Activated naive CD4-positive, alpha-beta T cell treated with anti-CD3 and anti-CD28 coated beads, Interleukin-2, amount 50 U/mL, for 24 hours (primary cell): ENCODE measurements at regions not wholly inside any gene's neighbourhood (a gene's known extent, or its start where the extent isn't known, plus 50 kb on each side); places are given as distances from the start of the nearest gene placed in this dataset.
"Not testable (repeated sequence)": the region's sequence is repeated elsewhere in the genome, so short reads cannot be mapped to it uniquely, and the experiment has no call there.

Experiments
- H3K27ac Mint-ChIP-seq: one replicate; pipeline ENCODE4 v1.8.0; 2021; ENCODE audit warnings: mild to moderate bottlenecking, mixed read lengths
- H3K27me3 Mint-ChIP-seq: one replicate; pipeline ENCODE4 v1.8.0; 2021; ENCODE audit warnings: mixed read lengths
- H3K36me3 Mint-ChIP-seq: one replicate; pipeline ENCODE4 v1.8.0; 2021; ENCODE audit warnings: mixed read lengths
- H3K4me1 Mint-ChIP-seq: one replicate; pipeline ENCODE4 v1.8.0; 2021; ENCODE audit warnings: mixed read lengths
- H3K4me3 Mint-ChIP-seq: one replicate; pipeline ENCODE4 v1.8.0; 2021; ENCODE audit warnings: mild to moderate bottlenecking, mixed read lengths
- H3K9me3 Mint-ChIP-seq: one replicate; pipeline ENCODE4 v1.8.0; 2021; ENCODE audit warnings: mixed read lengths

GRCh38 chr9:39604089-39604488 lies 248.6 kb downstream of the SPATA31A1 start:
- not testable (repeated sequence) for H3K27me3 Mint-ChIP-seq, H3K4me1 Mint-ChIP-seq, H3K9me3 Mint-ChIP-seq, H3K4me3 Mint-ChIP-seq, H3K27ac Mint-ChIP-seq, H3K36me3 Mint-ChIP-seq

GRCh38 chr9:39611449-39612231 lies 256.2 kb downstream of the SPATA31A1 start:
- H3K27ac Mint-ChIP-seq, H3K9me3 Mint-ChIP-seq, H3K4me3 Mint-ChIP-seq, H3K4me1 Mint-ChIP-seq, H3K36me3 Mint-ChIP-seq, H3K27me3 Mint-ChIP-seq: not testable (repeated sequence)

GRCh38 chr9:39616480-39616879 lies 261.0 kb downstream of the SPATA31A1 start:
- not testable (repeated sequence) for H3K4me1 Mint-ChIP-seq, H3K9me3 Mint-ChIP-seq, H3K27me3 Mint-ChIP-seq, H3K36me3 Mint-ChIP-seq, H3K4me3 Mint-ChIP-seq, H3K27ac Mint-ChIP-seq

GRCh38 chr9:39624048-39624447 lies 268.6 kb downstream of the SPATA31A1 start:
- H3K4me3 Mint-ChIP-seq, H3K4me1 Mint-ChIP-seq, H3K27me3 Mint-ChIP-seq, H3K27ac Mint-ChIP-seq, H3K36me3 Mint-ChIP-seq, H3K9me3 Mint-ChIP-seq: not testable (repeated sequence)

GRCh38 chr9:39632071-39632470 lies 276.6 kb downstream of the SPATA31A1 start:
- not testable (repeated sequence) for H3K4me1 Mint-ChIP-seq, H3K9me3 Mint-ChIP-seq, H3K27me3 Mint-ChIP-seq, H3K27ac Mint-ChIP-seq, H3K36me3 Mint-ChIP-seq, H3K4me3 Mint-ChIP-seq

DNA sequence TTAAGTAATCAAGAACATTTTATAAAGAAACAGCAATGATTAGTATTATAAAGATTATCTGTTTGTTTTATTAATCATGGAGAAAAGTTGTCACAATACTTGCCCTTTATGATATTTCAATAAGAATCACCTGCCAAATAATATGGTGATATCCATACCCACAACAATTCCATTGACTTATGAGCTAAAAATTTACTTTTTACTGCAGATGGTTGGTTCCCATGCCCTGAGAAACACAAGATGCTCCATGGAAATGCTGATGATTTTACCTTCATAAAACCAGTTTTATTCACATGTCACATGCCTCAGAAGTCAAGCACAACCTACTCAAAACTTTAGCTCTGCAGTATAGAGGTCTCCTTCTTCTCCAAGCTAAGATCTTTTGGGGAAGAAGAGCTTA lies 293.6 kb downstream of the SPATA31A1 start:
- H3K36me3 Mint-ChIP-seq, H3K4me1 Mint-ChIP-seq, H3K27ac Mint-ChIP-seq, H3K9me3 Mint-ChIP-seq, H3K27me3 Mint-ChIP-seq, H3K4me3 Mint-ChIP-seq: not testable (repeated sequence)

GRCh38 chr9:39656960-39657603 lies 301.6 kb downstream of the SPATA31A1 start:
- H3K27ac Mint-ChIP-seq, H3K27me3 Mint-ChIP-seq, H3K4me1 Mint-ChIP-seq, H3K4me3 Mint-ChIP-seq, H3K9me3 Mint-ChIP-seq, H3K36me3 Mint-ChIP-seq: not testable (repeated sequence)

DNA sequence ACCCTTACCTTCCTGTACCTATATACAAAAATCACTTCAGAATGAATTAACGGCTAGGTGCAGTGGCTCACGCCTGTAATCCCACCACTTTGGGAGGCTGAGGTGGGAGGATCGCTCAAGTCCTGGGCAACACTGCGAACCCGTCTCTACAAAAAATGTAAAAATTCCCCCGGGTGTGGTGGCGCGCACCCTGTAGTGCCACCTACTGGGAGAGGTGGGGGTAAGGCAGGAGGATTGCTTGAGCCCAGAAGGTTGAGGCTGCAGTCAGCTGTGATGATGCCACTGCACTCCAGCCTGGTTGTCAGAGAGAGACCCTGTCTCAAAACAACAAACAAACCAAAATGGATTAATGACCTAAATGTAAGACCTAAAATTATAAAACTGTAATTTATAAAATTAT lies 307.6 kb downstream of the SPATA31A1 start:
- H3K36me3 Mint-ChIP-seq, H3K27me3 Mint-ChIP-seq, H3K4me3 Mint-ChIP-seq, H3K9me3 Mint-ChIP-seq, H3K4me1 Mint-ChIP-seq, H3K27ac Mint-ChIP-seq: not testable (repeated sequence)

- not testable (repeated sequence) for H3K4me1 Mint-ChIP-seq, H3K36me3 Mint-ChIP-seq, H3K9me3 Mint-ChIP-seq, H3K4me3 Mint-ChIP-seq, H3K27me3 Mint-ChIP-seq, H3K27ac Mint-ChIP-seq
Measured at GRCh38 chr9:39663713-39664112, 308.2 kb downstream of the SPATA31A1 start.

- not testable (repeated sequence) for H3K27ac Mint-ChIP-seq, H3K4me1 Mint-ChIP-seq, H3K36me3 Mint-ChIP-seq, H3K9me3 Mint-ChIP-seq, H3K4me3 Mint-ChIP-seq, H3K27me3 Mint-ChIP-seq
Measured at GRCh38 chr9:39665020-39665419, 309.6 kb downstream of the SPATA31A1 start.

DNA sequence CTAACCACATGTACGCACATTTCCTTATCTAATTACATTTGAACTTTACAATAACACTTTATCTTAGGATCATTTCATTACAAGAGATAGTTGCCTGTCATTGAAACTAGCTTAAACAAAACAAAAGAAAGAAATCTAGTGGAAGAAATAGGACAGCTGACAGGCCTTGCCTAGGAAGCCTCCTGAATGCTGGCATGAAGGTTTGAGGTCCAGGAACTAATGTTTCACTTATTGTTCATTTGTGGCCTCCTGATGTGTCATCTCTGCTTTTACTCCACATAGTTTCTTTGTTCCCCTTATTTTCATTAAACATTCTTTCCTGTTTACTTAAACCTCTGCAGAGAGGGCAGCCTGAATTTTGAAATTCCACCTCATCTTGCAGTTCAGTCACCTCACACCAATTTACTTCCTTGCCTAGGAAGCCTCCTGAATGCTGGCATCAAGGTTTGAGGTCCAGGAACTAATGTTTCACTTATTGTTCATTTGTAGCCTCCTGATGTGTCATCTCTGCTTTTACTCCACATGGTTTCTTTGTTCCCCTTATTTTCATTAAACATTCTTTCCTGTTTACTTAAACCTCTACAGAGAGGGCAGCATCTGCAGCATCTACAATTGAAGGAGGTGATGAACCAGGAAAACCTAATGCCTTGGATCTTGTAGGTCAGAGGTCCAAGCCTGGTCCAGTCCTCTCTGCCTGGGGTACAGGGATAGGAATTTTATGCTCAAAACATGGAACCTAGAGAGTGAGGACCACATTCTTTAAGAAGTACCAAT lies 319.2 kb downstream of the SPATA31A1 start:
- not testable (repeated sequence) for H3K9me3 Mint-ChIP-seq, H3K27ac Mint-ChIP-seq, H3K4me3 Mint-ChIP-seq, H3K36me3 Mint-ChIP-seq, H3K4me1 Mint-ChIP-seq, H3K27me3 Mint-ChIP-seq

DNA sequence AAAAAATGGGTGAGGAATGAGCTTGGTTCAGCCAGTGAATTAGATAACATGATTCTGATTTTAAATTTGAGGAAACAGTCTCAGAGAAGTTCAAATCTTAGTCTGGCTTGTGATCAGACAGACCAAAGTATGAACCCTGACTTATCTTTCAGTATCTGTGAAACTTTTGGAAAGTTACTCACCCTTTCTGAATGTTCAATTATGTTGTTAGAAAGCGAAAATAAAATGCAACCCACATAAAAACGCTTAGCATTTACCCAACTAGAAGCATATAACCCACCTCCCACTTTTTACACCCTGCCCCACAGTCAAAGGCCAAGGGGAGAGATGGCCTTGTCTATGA lies 319.7 kb downstream of the SPATA31A1 start:
- not testable (repeated sequence) for H3K27ac Mint-ChIP-seq, H3K4me3 Mint-ChIP-seq, H3K4me1 Mint-ChIP-seq, H3K9me3 Mint-ChIP-seq, H3K27me3 Mint-ChIP-seq, H3K36me3 Mint-ChIP-seq

- H3K36me3 Mint-ChIP-seq, H3K27ac Mint-ChIP-seq, H3K4me3 Mint-ChIP-seq, H3K9me3 Mint-ChIP-seq, H3K27me3 Mint-ChIP-seq, H3K4me1 Mint-ChIP-seq: not testable (repeated sequence)
Measured at GRCh38 chr9:39678534-39679263, 323.2 kb downstream of the SPATA31A1 start.

- not testable (repeated sequence) for H3K27ac Mint-ChIP-seq, H3K4me1 Mint-ChIP-seq, H3K27me3 Mint-ChIP-seq, H3K36me3 Mint-ChIP-seq, H3K4me3 Mint-ChIP-seq, H3K9me3 Mint-ChIP-seq
Measured at GRCh38 chr9:39680694-39681401, 325.4 kb downstream of the SPATA31A1 start.

- H3K36me3 Mint-ChIP-seq, H3K4me1 Mint-ChIP-seq, H3K27ac Mint-ChIP-seq: not testable (repeated sequence)
Measured at GRCh38 chr9:39728862-39729261, 373.4 kb downstream of the SPATA31A1 start.

GRCh38 chr9:39744898-39745297 lies 389.4 kb downstream of the SPATA31A1 start:
- H3K9me3 Mint-ChIP-seq, H3K4me1 Mint-ChIP-seq, H3K27me3 Mint-ChIP-seq, H3K27ac Mint-ChIP-seq, H3K36me3 Mint-ChIP-seq, H3K4me3 Mint-ChIP-seq: not testable (repeated sequence)

More at GRCh38 chr9:39728862-39729261, 373.4 kb downstream of the SPATA31A1 start:
- not testable (repeated sequence) for H3K9me3 Mint-ChIP-seq, H3K4me3 Mint-ChIP-seq, H3K27me3 Mint-ChIP-seq
